HG02943 (cell line): ENCODE measurements at regions not wholly inside any gene's neighbourhood (a gene's known extent, or its start where the extent isn't known, plus 50 kb on each side); places are given as distances from the start of the nearest gene placed in this dataset.

Source experiments
- ATAC-seq: cut with Tn5 transposase; IDR thresholded peaks from one replicate; pipeline ENCODE4 v1.9.1; 2021; ENCODE audit warnings: mild to moderate bottlenecking, low read depth, moderate library complexity; ENCODE audit not compliant: unreplicated experiment

GRCh38 chr2:43039376-43040080 is 186.9 kb downstream of the ZFP36L2 start:
- no peak for ATAC-seq

- no peak for ATAC-seq
Measured at GRCh38 chr2:43038696-43039094, 187.7 kb downstream of the ZFP36L2 start.

- no peak for ATAC-seq
Measured at GRCh38 chr2:43038034-43038695, 188.2 kb downstream of the ZFP36L2 start.

- no peak for ATAC-seq
Measured at GRCh38 chr2:43035922-43036321, 190.5 kb downstream of the ZFP36L2 start.

GRCh38 chr2:43034921-43035320 is 191.5 kb downstream of the ZFP36L2 start:
- ATAC-seq = no peak

GRCh38 chr2:43034242-43034619 is 192.2 kb downstream of the ZFP36L2 start:
- ATAC-seq = no peak

- ATAC-seq = no peak
Measured at GRCh38 chr2:43033466-43034241, 192.8 kb downstream of the ZFP36L2 start.

GRCh38 chr2:43033016-43033270 is 193.5 kb downstream of the ZFP36L2 start:
- no peak for ATAC-seq

GRCh38 chr2:43032213-43033015 is 194.0 kb downstream of the ZFP36L2 start:
- no peak for ATAC-seq

GRCh38 chr2:43031471-43032212 is 194.8 kb downstream of the ZFP36L2 start:
- no peak for ATAC-seq

- ATAC-seq = no peak
Measured at GRCh38 chr2:43030551-43031307, 195.7 kb downstream of the ZFP36L2 start.

- ATAC-seq = no peak
Measured at GRCh38 chr2:43029186-43029585, 197.2 kb downstream of the ZFP36L2 start.

GRCh38 chr2:43028188-43028587 is 198.2 kb downstream of the ZFP36L2 start:
- ATAC-seq = no peak

- ATAC-seq = no peak
Measured at GRCh38 chr2:43027097-43027873, 199.1 kb downstream of the ZFP36L2 start.

GRCh38 chr2:43026426-43027096 is 199.8 kb downstream of the ZFP36L2 start:
- no peak for ATAC-seq

GRCh38 chr2:43025709-43026295 is 200.6 kb downstream of the ZFP36L2 start:
- ATAC-seq = no peak

GRCh38 chr2:43024515-43025011 is 201.8 kb downstream of the ZFP36L2 start:
- ATAC-seq = no peak
